ENCODE measurements at regions not wholly inside any gene's neighbourhood (a gene's known extent, or its start where the extent isn't known, plus 50 kb on each side); places are given as distances from the start of the nearest gene placed in this dataset.

DNA sequence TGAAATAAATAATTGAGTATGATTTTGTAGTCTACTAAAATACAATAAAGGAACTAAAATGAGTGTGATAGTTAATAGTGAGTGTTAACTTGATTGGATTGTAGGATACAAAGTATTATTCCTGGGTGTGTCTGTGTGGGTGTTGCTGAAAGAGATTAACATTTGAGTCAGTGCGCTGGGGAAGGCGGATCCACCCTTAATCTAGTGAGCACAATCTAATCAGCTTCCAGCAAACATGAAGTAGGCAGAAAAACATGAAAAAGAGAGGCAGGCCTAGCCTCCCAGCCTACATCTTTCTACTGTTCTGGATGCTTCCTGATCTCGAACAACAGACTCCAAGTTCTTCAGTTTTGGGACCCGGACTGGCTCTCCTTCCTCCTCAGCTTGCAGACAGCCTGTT lies 1716.6 kb downstream of the MRPL39 start:
- no peak for FAIRE-seq
- H2BK120ac ChIP-seq (replicated peaks; ENCODE audit: low read depth, low read length): no peak overlapping the region
- no peak for TF ChIP-seq RXRA (IDR thresholded peaks at IDR 0.05; ENCODE audit: insufficient read depth, low read depth, low read length)
- no peak for TF ChIP-seq SP2 (IDR thresholded peaks at IDR 0.05; ENCODE audit: low read length)
- no peak for TF ChIP-seq NANOG (IDR thresholded peaks at IDR 0.05; ENCODE audit: insufficient read depth, low read depth, low read length, poor library complexity, severe bottlenecking)
- TF ChIP-seq, protein P1, sequence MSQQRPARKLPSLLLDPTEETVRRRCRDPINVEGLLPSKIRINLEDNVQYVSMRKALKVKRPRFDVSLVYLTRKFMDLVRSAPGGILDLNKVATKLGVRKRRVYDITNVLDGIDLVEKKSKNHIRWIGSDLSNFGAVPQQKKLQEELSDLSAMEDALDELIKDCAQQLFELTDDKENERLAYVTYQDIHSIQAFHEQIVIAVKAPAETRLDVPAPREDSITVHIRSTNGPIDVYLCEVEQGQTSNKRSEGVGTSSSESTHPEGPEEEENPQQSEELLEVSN (IDR thresholded peaks at IDR 0.05): no peak
- TF ChIP-seq SIX5 (IDR thresholded peaks at IDR 0.05; ENCODE audit: low read depth, low read length): no peak
- TF ChIP-seq CBX5 (IDR thresholded peaks at IDR 0.05; ENCODE audit: low read depth, low read length): no peak
- TF ChIP-seq POLR2A (IDR thresholded peaks at IDR 0.05; ENCODE audit: control extremely low read depth in 1 of 2, low read depth in 2 of 2, low read length in 2 of 2): no peak
- TF ChIP-seq BRCA1 (IDR thresholded peaks at IDR 0.05; ENCODE audit: low read depth, low read length): no peak
- TF ChIP-seq RNF2 (IDR thresholded peaks at IDR 0.05; ENCODE audit: borderline replicate concordance, low read depth, low read length, missing control alignments, poor library complexity, severe bottlenecking): no peak
- no peak for TF ChIP-seq CEBPB (IDR thresholded peaks at IDR 0.05; ENCODE audit: low read depth, low read length)
- TF ChIP-seq KDM4A (IDR thresholded peaks at IDR 0.05; ENCODE audit: low read depth, low read length, severe bottlenecking): no peak
- TF ChIP-seq JUND (IDR thresholded peaks at IDR 0.05; ENCODE audit: low read length): no peak
- TF ChIP-seq POU5F1 (IDR thresholded peaks at IDR 0.05; ENCODE audit: low read depth, low read length): no peak
- no peak for TF ChIP-seq KDM1A (IDR thresholded peaks at IDR 0.05; ENCODE audit: borderline replicate concordance, low read length)
- no peak for TF ChIP-seq KDM5A (IDR thresholded peaks at IDR 0.05; ENCODE audit: low read length)
- no peak for TF ChIP-seq PHF8 (conservative IDR thresholded peaks at IDR 0.05; ENCODE audit: low read depth, low read length)

More for the DNA sequence above, 1716.6 kb downstream of the MRPL39 start:
- Histone ChIP-seq H3K4me3 (ENCODE audit: extremely low read depth in 1 of 4, insufficient read depth in 2 of 4, low read depth in 3 of 4, low read length in 4 of 4) (no peak overlapping the region), H3K79me1 (ENCODE audit: low read depth, low read length) (no peaks in the 10 kb centered on the region), H2AFZ (ENCODE audit: low read length) (no peak overlapping the region), H2BK5ac (ENCODE audit: low read depth, low read length) (no peak overlapping the region), H3K27ac (ENCODE audit: low read depth, low read length) (no peak overlapping the region), H4K5ac (ENCODE audit: insufficient read length, low read depth, low read length) (no peak overlapping the region), H3K4me1 (replicated peaks in 1 of 4; ENCODE audit: control insufficient read depth in 3 of 4, insufficient read depth in 4 of 4, low read length in 3 of 4) (no peaks in the 10 kb centered on the region), H3K14ac (ENCODE audit: insufficient read length) (no peak overlapping the region), H2BK20ac (ENCODE audit: low read length) (no peak overlapping the region), H3K4ac (replicated peaks; ENCODE audit: insufficient read length, low read depth, low read length) (no peak overlapping the region), H3K18ac (ENCODE audit: extremely low read depth, low read length) (no peak overlapping the region), H3K56ac (replicated peaks; ENCODE audit: insufficient read length, low read depth, low read length) (no peak overlapping the region), H4K91ac (replicated peaks; ENCODE audit: insufficient read length, low read length) (no peak overlapping the region), H3K36me3 (ENCODE audit: control insufficient read depth in 2 of 4, insufficient read depth in 4 of 4, low read length in 3 of 4) (no peaks in the 10 kb centered on the region), H3K23ac (ENCODE audit: insufficient read length) (no peak overlapping the region), H2BK15ac (ENCODE audit: low read length) (no peak overlapping the region), H3K79me2 (ENCODE audit: control insufficient read depth in 1 of 2, insufficient read depth in 2 of 2, low read length in 2 of 2) (no peaks in the 10 kb centered on the region), H3K27me3 (replicated peaks in 1 of 4; ENCODE audit: control insufficient read depth in 3 of 4, extremely low read depth in 1 of 4, insufficient read depth in 3 of 4, low read length in 3 of 4) (no peaks in the 10 kb centered on the region), H2AK5ac (ENCODE audit: low read depth, low read length) (no peak overlapping the region), H3K4me2 (ENCODE audit: insufficient read depth in 1 of 2, low read depth in 2 of 2, low read length in 2 of 2) (no peak overlapping the region), H4K8ac (ENCODE audit: extremely low read depth, insufficient read depth, low read length) (no peak overlapping the region), H3K23me2 (ENCODE audit: low read depth, low read length) (no peaks in the 10 kb centered on the region), H2BK12ac (ENCODE audit: low read depth, low read length) (no peak overlapping the region), H3K9me3 (ENCODE audit: insufficient read depth in 2 of 2, low read depth in 1 of 2, low read length in 1 of 2) (peaks cover 2 to 21% of the 10 kb centered on the region in 2 experiments; a peak in 2 of 4 replicates), H3K9ac (replicated peaks in 1 of 4; ENCODE audit: extremely low read depth in 1 of 4, low read depth in 3 of 4, low read length in 3 of 4) (no peak overlapping the region), H4K20me1 (replicated peaks in 1 of 2; ENCODE audit: control insufficient read depth in 1 of 2, insufficient read depth in 2 of 2, low read length in 2 of 2) (no peaks in the 10 kb centered on the region)
- ChIA-PET CTCF (ENCODE audit: partially characterized antibody) (no interaction called here), POLR2A (ENCODE audit: partially characterized antibody) (no interaction called here)
- 94% methylated on average over 4 of the region's 4 CpGs; no CpG with 5 or more reads in 1 of the 2 experiments for WGBS, 2 experiments (ENCODE audit: extremely low coverage in 1 of 2, insufficient coverage in 1 of 2, insufficient read length in 1 of 2, insufficient replicate concordance in 2 of 2, low coverage in 1 of 2, low lambda C conversion rate in 2 of 2, missing lambda C conversion rate in 1 of 2)
- DNase-seq (ENCODE audit: low read depth in 1 of 2, low spot score in 2 of 2): no peak
